ENCODE measurements at regions not wholly inside any gene's neighbourhood (a gene's known extent, or its start where the extent isn't known, plus 50 kb on each side); places are given as distances from the start of the nearest gene placed in this dataset.

- no peak for TF ChIP-seq CTCF (IDR thresholded peaks at IDR 0.05)
- TF ChIP-seq POLR2A (IDR thresholded peaks at IDR 0.05) = no peak
- TF ChIP-seq EP300 (IDR thresholded peaks at IDR 0.05) = no peak
These were observed 184.9 kb upstream of the ADCY1 start for GRCh38 chr7:45389073-45389872.

All from suprapubic skin (tissue), 3 donors.